CD4-positive, alpha-beta T cell (primary cell): ENCODE measurements at regions not wholly inside any gene's neighbourhood (a gene's known extent, or its start where the extent isn't known, plus 50 kb on each side); places are given as distances from the start of the nearest gene placed in this dataset.

ENCODE experiments used
- ATAC-seq: fragments of 200-7000 bp; cut with Tn5 transposase; one replicate; pipeline ENCODE4 v1.10.0; 2022; ENCODE audit warnings: mild to moderate bottlenecking; ENCODE audit not compliant: poor library complexity
- CTCF ChIA-PET: fragments of 350-600 bp; sonication (Branson Sonifier 250); formaldehyde crosslinking; loops from one replicate; lab custom pipeline; 2021; ENCODE audit warnings: antibody characterized with exemption, inconsistent platforms; lab: Charles Lee
- POLR2A ChIA-PET: fragments of 350-600 bp; sonication (Branson Sonifier 250); formaldehyde crosslinking; loops from one replicate; lab custom pipeline; 2021; ENCODE audit warnings: antibody characterized with exemption, inconsistent platforms; lab: Charles Lee
- DNase-seq, 14 experiments: peaks; one replicate each; pipeline ENCODE4 v3.0.0-alpha.2; 2013 to 2020; ENCODE audit warnings: mixed read lengths in 2 of 14
- H3K27ac ChIP-seq, 2 donors: one replicate each; pipeline versions ENCODE4 v1.5.1 to v1.7.0; 2013; ENCODE audit warnings: low read length in 2 of 2, low read depth in 1 of 2, mild to moderate bottlenecking in 1 of 2
- H3K27me3 ChIP-seq, 2 experiments: 1 replicate in 1 of 2; 2 replicates in 1 of 2; pipeline versions ENCODE4 v1.6.1 to v1.7.0; 2013; ENCODE audit warnings: low read length in 2 of 2, control low read depth in 1 of 2, mild to moderate bottlenecking in 1 of 2, moderate library complexity in 1 of 2; ENCODE audit not compliant: insufficient read depth in 2 of 2, control insufficient read depth in 1 of 2
- H3K36me3 ChIP-seq: one replicate; pipeline ENCODE4 v1.6.1; 2013; ENCODE audit warnings: low read length, control low read depth; ENCODE audit not compliant: insufficient read depth
- H3K4me1 ChIP-seq: one replicate; pipeline ENCODE4 v1.6.1; 2013; ENCODE audit warnings: low read length, control low read depth; ENCODE audit not compliant: insufficient read depth
- H3K4me3 ChIP-seq: one replicate; pipeline ENCODE4 v1.5.1; 2013; ENCODE audit warnings: mild to moderate bottlenecking, low read length, moderate library complexity
- H3K9me3 ChIP-seq, 2 experiments: 1 replicate in 1 of 2; 2 replicates in 1 of 2; pipeline versions ENCODE4 v1.6.1 to v1.7.0; 2013; ENCODE audit warnings: low read length in 2 of 2, mild to moderate bottlenecking in 2 of 2, control low read depth in 1 of 2, moderate library complexity in 1 of 2; ENCODE audit not compliant: control insufficient read depth in 1 of 2, insufficient read depth in 1 of 2
- H3K27ac Mint-ChIP-seq: one replicate; pipeline ENCODE4 v1.8.0; 2020; ENCODE audit warnings: mixed read lengths
- H3K27me3 Mint-ChIP-seq: one replicate; pipeline ENCODE4 v1.8.0; 2021; ENCODE audit warnings: mixed read lengths
- H3K36me3 Mint-ChIP-seq: one replicate; pipeline ENCODE4 v1.8.0; 2021; ENCODE audit warnings: low read depth, mixed read lengths
- H3K4me1 Mint-ChIP-seq: one replicate; pipeline ENCODE4 v1.8.0; 2021; ENCODE audit warnings: low read depth, mixed read lengths
- H3K4me3 Mint-ChIP-seq: one replicate; pipeline ENCODE4 v1.8.0; 2020; ENCODE audit warnings: mild to moderate bottlenecking, mixed read lengths
- H3K9me3 Mint-ChIP-seq: one replicate; pipeline ENCODE4 v1.8.0; 2020; ENCODE audit warnings: mixed read lengths
- intact Hi-C, 2 experiments: fragments of 100-400 bp; cut with DNase I in 1 of 2; cut with micrococcal nuclease in 1 of 2; formaldehyde crosslinking; loops; one replicate each; pipeline versions ENCODE4 v1.15.1 to v1.9.0; 2023 to 2025; cut with DNase I, micrococcal nuclease
- TF ChIP-seq, protein P1 (sequence below): fragments of 200-600 bp; IDR thresholded peaks from one replicate; pipeline ENCODE4 v1.8.0; 2022; ENCODE audit warnings: antibody characterized with exemption, mild to moderate bottlenecking

- Histone ChIP-seq H3K27ac (no peak overlapping the region), H3K4me1 (no peaks in the 10 kb centered on the region), H3K36me3 (no peaks in the 10 kb centered on the region), H3K4me3 (no peak overlapping the region), H3K9me3 (no peaks in the 10 kb centered on the region), H3K27me3 (peaks cover 0 to 4% of the 10 kb centered on the region in 2 experiments)
- DNase-seq = no peak
- Mint-ChIP-seq H3K4me3 (no peak overlapping the region), H3K27me3 (peaks cover 16% of the 10 kb centered on the region), H3K36me3 (no peaks in the 10 kb centered on the region), H3K27ac (no peak overlapping the region), H3K9me3 (no peaks in the 10 kb centered on the region), H3K4me1 (no peaks in the 10 kb centered on the region)
- intact Hi-C loops = no loop called here
- no peak for ATAC-seq
- CTCF ChIA-PET = no interaction called here
- TF ChIP-seq, protein P1, sequence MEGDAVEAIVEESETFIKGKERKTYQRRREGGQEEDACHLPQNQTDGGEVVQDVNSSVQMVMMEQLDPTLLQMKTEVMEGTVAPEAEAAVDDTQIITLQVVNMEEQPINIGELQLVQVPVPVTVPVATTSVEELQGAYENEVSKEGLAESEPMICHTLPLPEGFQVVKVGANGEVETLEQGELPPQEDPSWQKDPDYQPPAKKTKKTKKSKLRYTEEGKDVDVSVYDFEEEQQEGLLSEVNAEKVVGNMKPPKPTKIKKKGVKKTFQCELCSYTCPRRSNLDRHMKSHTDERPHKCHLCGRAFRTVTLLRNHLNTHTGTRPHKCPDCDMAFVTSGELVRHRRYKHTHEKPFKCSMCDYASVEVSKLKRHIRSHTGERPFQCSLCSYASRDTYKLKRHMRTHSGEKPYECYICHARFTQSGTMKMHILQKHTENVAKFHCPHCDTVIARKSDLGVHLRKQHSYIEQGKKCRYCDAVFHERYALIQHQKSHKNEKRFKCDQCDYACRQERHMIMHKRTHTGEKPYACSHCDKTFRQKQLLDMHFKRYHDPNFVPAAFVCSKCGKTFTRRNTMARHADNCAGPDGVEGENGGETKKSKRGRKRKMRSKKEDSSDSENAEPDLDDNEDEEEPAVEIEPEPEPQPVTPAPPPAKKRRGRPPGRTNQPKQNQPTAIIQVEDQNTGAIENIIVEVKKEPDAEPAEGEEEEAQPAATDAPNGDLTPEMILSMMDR = no peak
- POLR2A ChIA-PET = no interaction called here
Observed at GRCh38 chr12:88958946-88959345, 378.7 kb upstream of the KITLG start.

GRCh38 chr12:88958153-88958552, 377.9 kb upstream of the KITLG start:
- peaks cover 0 to 4% of the 10 kb centered on the region in 2 experiments for H3K27me3 ChIP-seq
- H3K4me1 ChIP-seq = no peaks in the 10 kb centered on the region
- no peak for DNase-seq
- no peak for ATAC-seq
- TF ChIP-seq, protein P1 = no peak
- intact Hi-C loops = no loop called here
- H3K27ac Mint-ChIP-seq = no peak overlapping the region
- H3K36me3 ChIP-seq = no peaks in the 10 kb centered on the region
- no peaks in the 10 kb centered on the region for H3K36me3 Mint-ChIP-seq
- H3K27me3 Mint-ChIP-seq = peaks cover 12% of the 10 kb centered on the region
- POLR2A ChIA-PET = no interaction called here
- no peaks in the 10 kb centered on the region for H3K4me1 Mint-ChIP-seq
- no peak overlapping the region for H3K4me3 Mint-ChIP-seq
- H3K9me3 ChIP-seq = no peaks in the 10 kb centered on the region
- H3K9me3 Mint-ChIP-seq = no peaks in the 10 kb centered on the region
- H3K4me3 ChIP-seq = no peak overlapping the region
- no peak overlapping the region for H3K27ac ChIP-seq
- CTCF ChIA-PET = no interaction called here

DNA sequence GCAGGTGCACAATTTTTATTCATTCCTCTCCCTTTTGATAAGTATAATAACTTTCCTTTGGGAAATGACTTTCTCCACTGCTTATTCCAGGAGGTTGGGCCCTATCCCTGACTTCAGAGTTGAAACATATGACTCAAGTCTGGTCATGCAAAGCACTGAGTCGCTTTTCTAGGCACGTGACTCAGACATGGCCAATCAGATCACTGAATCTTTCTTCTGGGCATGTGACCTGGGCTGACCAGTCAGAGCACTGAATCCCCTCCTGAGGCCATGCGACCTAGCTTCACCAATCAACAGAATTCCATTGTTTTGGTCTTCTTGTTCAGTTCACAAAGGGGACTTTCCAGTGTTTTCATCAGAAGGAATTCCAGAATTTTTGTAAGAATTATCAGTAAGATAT, 377.1 kb upstream of the KITLG start:
- POLR2A ChIA-PET = no interaction called here
- H3K4me1 Mint-ChIP-seq = no peaks in the 10 kb centered on the region
- ATAC-seq (no peak), DNase-seq (no peak)
- no peak overlapping the region for H3K27ac Mint-ChIP-seq
- H3K36me3 Mint-ChIP-seq = no peaks in the 10 kb centered on the region
- H3K4me1 ChIP-seq = no peaks in the 10 kb centered on the region
- TF ChIP-seq, protein P1 = no peak
- H3K36me3 ChIP-seq = no peaks in the 10 kb centered on the region
- CTCF ChIA-PET = no interaction called here
- no peak overlapping the region for H3K4me3 Mint-ChIP-seq
- H3K27me3 Mint-ChIP-seq = peaks cover 11% of the 10 kb centered on the region
- no peaks in the 10 kb centered on the region for H3K9me3 Mint-ChIP-seq
- intact Hi-C loops = no loop called here
- no peak overlapping the region for H3K4me3 ChIP-seq
- no peak overlapping the region for H3K27ac ChIP-seq
- no peaks in the 10 kb centered on the region for H3K9me3 ChIP-seq
- peaks cover 0 to 4% of the 10 kb centered on the region in 2 experiments for H3K27me3 ChIP-seq
